ENCODE measurements at regions not wholly inside any gene's neighbourhood (a gene's known extent, or its start where the extent isn't known, plus 50 kb on each side); places are given as distances from the start of the nearest gene placed in this dataset.
A peak's percentile ranks its signal among the peaks of the same experiment; 100 is the strongest.

- H3K9me3 ChIP-seq: no peaks in the 10 kb centered on the region
- no peaks in the 10 kb centered on the region for H3K27me3 ChIP-seq
- ATAC-seq (no peak), FAIRE-seq (no peak), DNase-seq (peak in 2 of 6 donors; percentile 50 to 52)
- no peaks in the 10 kb centered on the region for H3K4me1 ChIP-seq
- no peak overlapping the region for H3K27ac ChIP-seq
- H3K36me3 ChIP-seq: no peaks in the 10 kb centered on the region
- TF ChIP-seq CTCF (IDR thresholded peaks at IDR 0.05): no peak
- no peak overlapping the region for H3K4me3 ChIP-seq
- WGBS, 2 donors: 46 to 59% methylated on average over 11 of the region's 11 CpGs
- intact Hi-C loops (cut with DNase I): no loop called here
Measured at GRCh38 chr4:8761824-8762205, 109.8 kb downstream of the HMX1 start.

DNA sequence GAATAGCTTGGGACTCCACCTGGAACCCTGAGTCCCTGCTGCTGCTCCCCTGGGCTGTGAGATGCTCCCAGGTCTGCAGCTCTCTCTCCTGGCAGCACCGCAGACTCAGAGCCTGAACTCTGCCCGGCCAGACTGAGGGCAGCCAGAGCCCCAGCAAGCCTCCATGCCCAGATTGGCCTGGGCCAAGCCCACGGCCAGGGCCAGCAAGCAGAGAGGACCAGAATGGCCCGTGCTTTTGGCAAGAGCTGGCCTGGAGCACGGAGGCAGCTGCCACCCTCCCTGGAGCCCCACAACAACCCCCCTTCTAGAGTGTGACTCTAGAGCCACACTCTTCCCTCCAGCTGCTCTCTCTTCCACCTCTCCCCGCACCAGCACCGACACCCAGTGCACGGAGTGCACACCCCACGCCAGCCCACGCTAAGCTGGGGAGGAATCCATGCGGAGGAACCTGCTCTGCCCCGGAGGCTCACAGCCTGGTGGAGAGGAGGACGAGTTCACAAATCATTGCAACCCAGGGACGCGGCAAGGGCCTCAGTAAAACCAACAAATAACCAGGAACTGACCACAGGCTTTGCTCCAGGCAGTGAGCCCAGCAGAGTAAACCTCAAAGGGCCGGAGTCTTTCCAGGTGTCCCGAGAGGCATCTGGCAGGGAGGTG, 110.3 kb downstream of the HMX1 start:
- DNase-seq (peak in 2 of 6 donors; percentile 40 to 50), FAIRE-seq (no peak), ATAC-seq (no peak)
- Histone ChIP-seq H3K27me3 (no peaks in the 10 kb centered on the region), H3K27ac (no peak overlapping the region), H3K9me3 (no peaks in the 10 kb centered on the region), H3K36me3 (no peaks in the 10 kb centered on the region), H3K4me1 (no peaks in the 10 kb centered on the region), H3K4me3 (no peak overlapping the region)
- WGBS, 2 donors: 42 to 51% methylated on average over 17 of the region's 17 CpGs
- intact Hi-C loops (cut with DNase I): no loop called here
- no peak for TF ChIP-seq CTCF (IDR thresholded peaks at IDR 0.05)

DNA sequence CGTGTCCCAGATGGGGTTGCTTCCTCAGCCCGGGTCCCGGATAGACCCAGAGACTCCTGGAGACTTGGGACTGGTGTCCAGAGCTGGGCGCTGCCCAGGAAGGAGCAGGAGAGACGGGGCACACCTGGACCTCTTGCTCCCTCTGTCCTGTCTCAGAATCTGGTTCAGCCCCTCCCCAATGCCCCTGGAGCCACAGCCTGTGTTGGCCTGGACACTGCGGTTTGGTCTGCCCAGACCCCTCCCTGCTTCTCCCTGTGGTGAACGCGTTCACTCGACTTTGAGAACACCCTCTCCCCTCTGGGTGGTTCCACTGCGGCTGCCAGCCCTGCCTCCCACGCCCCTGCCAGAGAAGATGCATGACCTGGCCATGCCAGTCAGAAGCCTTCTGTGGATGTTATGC, 111.1 kb downstream of the HMX1 start:
- no peak for FAIRE-seq
- H3K4me1 ChIP-seq: no peaks in the 10 kb centered on the region
- peak in 2 of 6 donors; percentile 34 to 39 for DNase-seq
- WGBS, 2 donors: 60% methylated on average over 9 to 11 of the region's 11 CpGs
- H3K36me3 ChIP-seq: no peaks in the 10 kb centered on the region
- no peak for ATAC-seq
- no peaks in the 10 kb centered on the region for H3K27me3 ChIP-seq
- no peaks in the 10 kb centered on the region for H3K9me3 ChIP-seq
- no peak overlapping the region for H3K4me3 ChIP-seq
- TF ChIP-seq CTCF (IDR thresholded peaks at IDR 0.05): no peak
- intact Hi-C loops (cut with DNase I): no loop called here
- H3K27ac ChIP-seq: no peak overlapping the region

DNA sequence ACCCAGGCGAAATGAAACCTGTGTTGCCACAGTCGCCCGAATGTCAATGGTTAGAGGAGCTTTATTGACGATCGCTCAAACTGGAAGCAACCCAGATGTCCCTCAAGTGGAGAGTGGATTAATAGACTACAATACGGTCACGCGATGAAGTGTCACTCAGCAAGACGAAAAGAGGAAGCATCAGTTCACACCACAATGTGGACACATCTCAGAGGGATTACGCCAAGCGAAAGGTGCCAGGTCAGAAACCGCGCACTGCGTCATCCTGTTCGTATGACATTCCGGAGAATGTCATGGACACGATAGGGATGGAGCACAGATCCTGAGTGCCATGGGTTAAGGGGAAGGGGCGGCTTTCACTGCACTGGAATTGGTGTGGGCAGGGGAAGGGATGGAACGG, 111.7 kb downstream of the HMX1 start:
- H3K27ac ChIP-seq: no peak overlapping the region
- no peaks in the 10 kb centered on the region for H3K4me1 ChIP-seq
- no peak overlapping the region for H3K4me3 ChIP-seq
- no peaks in the 10 kb centered on the region for H3K27me3 ChIP-seq
- 68% methylated on average over 19 of the region's 19 CpGs for WGBS, 2 donors
- intact Hi-C loops (cut with DNase I): no loop called here
- H3K9me3 ChIP-seq: no peaks in the 10 kb centered on the region
- TF ChIP-seq CTCF (IDR thresholded peaks at IDR 0.05): no peak
- H3K36me3 ChIP-seq: no peaks in the 10 kb centered on the region
- DNase-seq (peak in 2 of 6 donors; percentile 5 to 25), ATAC-seq (no peak), FAIRE-seq (no peak)

DNA sequence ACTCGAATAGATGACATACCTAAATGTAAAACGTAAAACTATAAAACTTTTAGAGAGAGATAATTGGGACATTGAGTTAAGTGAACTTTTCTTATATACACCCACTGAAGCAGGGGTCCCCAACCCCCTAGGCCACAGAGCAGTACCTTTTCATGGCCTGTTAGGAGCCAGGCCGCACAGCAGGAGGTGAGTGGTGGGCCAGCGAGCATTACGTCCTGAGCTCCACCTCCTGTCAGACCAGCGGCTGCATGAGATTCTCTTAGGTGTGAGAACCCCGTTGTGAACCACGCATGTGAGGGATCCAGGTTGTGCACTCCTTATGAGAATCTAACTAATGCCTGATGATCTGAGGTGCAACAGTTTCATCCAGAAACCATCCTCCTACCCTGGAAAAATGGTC, 114.8 kb downstream of the HMX1 start:
- no peaks in the 10 kb centered on the region for H3K9me3 ChIP-seq
- ATAC-seq (no peak), FAIRE-seq (no peak), DNase-seq (peak in 2 of 6 donors; percentile 9 to 16)
- H3K36me3 ChIP-seq: no peaks in the 10 kb centered on the region
- H3K4me3 ChIP-seq: no peak overlapping the region
- intact Hi-C loops (cut with DNase I): no loop called here
- no peak for TF ChIP-seq CTCF (IDR thresholded peaks at IDR 0.05)
- H3K27ac ChIP-seq: no peak overlapping the region
- peaks cover 0 to 6% (median 0%) of the 10 kb centered on the region in 4 donors for H3K27me3 ChIP-seq
- H3K4me1 ChIP-seq: no peaks in the 10 kb centered on the region
- WGBS, 2 donors: 52% methylated on average over 8 of the region's 8 CpGs
